Endodermal cell (in vitro differentiated cells): ENCODE measurements at regions not wholly inside any gene's neighbourhood (a gene's known extent, or its start where the extent isn't known, plus 50 kb on each side); places are given as distances from the start of the nearest gene placed in this dataset.

Experiments used
- DNase-seq: peaks from one replicate; pipeline ENCODE4 v3.0.0-alpha.2; 2017
- H3K27ac ChIP-seq: 2 replicates; pipeline ENCODE4 v1.5.1; 2013; ENCODE audit warnings: mild to moderate bottlenecking, low read depth, low read length, moderate library complexity
- H3K27me3 ChIP-seq: 2 replicates; pipeline ENCODE4 v1.6.1; 2013; ENCODE audit warnings: mild to moderate bottlenecking, low read length, moderate library complexity; ENCODE audit not compliant: insufficient read depth, control insufficient read depth, poor library complexity, severe bottlenecking
- H3K36me3 ChIP-seq: 2 replicates; pipeline ENCODE4 v1.7.0; 2013; ENCODE audit warnings: mild to moderate bottlenecking, low read length, moderate library complexity; ENCODE audit not compliant: control insufficient read depth, insufficient read depth
- H3K4me1 ChIP-seq: one replicate; pipeline ENCODE4 v1.7.0; 2013; ENCODE audit warnings: low read length; ENCODE audit not compliant: control insufficient read depth, insufficient read depth
- H3K4me3 ChIP-seq: 2 replicates; pipeline ENCODE4 v1.5.1; 2013; ENCODE audit warnings: mild to moderate bottlenecking, low read length, moderate library complexity
- H3K9ac ChIP-seq: 2 replicates; pipeline ENCODE4 v1.6.1; 2013; ENCODE audit warnings: mild to moderate bottlenecking, low read length, moderate library complexity; ENCODE audit not compliant: poor library complexity, severe bottlenecking; ENCODE audit errors: extremely low read depth
- H3K9me3 ChIP-seq: 2 replicates; pipeline ENCODE4 v1.6.1; 2013; ENCODE audit warnings: mild to moderate bottlenecking, low read length, moderate library complexity; ENCODE audit not compliant: control insufficient read depth
- H3K27ac Mint-ChIP-seq: 2 replicates; pipeline ENCODE4 v1.8.0; 2020; ENCODE audit warnings: mixed read lengths
- H3K27me3 Mint-ChIP-seq: 2 replicates; pipeline ENCODE4 v1.8.0; 2021; ENCODE audit warnings: mild to moderate bottlenecking, mixed read lengths; ENCODE audit not compliant: insufficient read depth
- H3K36me3 Mint-ChIP-seq: 2 replicates; pipeline ENCODE4 v1.8.0; 2020; ENCODE audit warnings: low read depth, mixed read lengths
- H3K4me1 Mint-ChIP-seq: 2 replicates; pipeline ENCODE4 v1.8.0; 2020; ENCODE audit warnings: mixed read lengths
- H3K4me3 Mint-ChIP-seq: 2 replicates; pipeline ENCODE4 v1.8.0; 2020; ENCODE audit warnings: mild to moderate bottlenecking, moderate library complexity, mixed read lengths
- H3K9me3 Mint-ChIP-seq: 2 replicates; pipeline ENCODE4 v1.8.0; 2020; ENCODE audit warnings: mild to moderate bottlenecking, mixed read lengths
- WGBS, 2 experiments: methylation state at CpG; one replicate each; pipeline versions ENCODE4 v1.1.5 to v1.1.7; 2013; ENCODE audit warnings: missing lambda C conversion rate in 2 of 2, mixed read lengths in 1 of 2; ENCODE audit not compliant: insufficient coverage in 1 of 2, insufficient read length in 1 of 2; 5-methylcytosine and 5-hydroxymethylcytosine counted together
- TF ChIP-seq, protein P1 (sequence below): fragments of 200-600 bp; sonication (generic); conservative IDR thresholded peaks from 2 replicates; pipeline ENCODE4 v1.5.0; 2021; ENCODE audit warnings: antibody characterized with exemption, mild to moderate bottlenecking

DNA sequence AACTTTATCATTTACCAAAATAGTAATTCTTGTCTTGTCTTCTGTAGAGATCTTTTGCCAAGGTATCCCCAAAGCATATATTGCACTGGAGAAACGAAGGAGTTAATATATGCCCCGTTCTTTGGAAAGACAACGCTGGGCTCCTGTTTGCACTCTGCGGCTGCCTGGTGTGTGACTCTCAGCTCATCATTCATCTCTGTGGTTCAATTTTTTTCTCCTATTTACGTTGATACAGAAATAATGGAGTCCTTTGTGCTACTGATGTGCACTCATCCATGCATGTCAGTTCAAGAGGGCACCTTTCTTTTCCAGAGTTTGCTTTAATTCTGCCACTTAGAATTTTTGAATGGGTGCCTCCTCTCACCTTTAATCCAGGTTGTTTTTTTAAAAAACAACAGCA, 655.5 kb downstream of the DCDC2C start:
- no peak overlapping the region for H3K27ac ChIP-seq
- Mint-ChIP-seq H3K4me3 (no peak overlapping the region), H3K27me3 (no peaks in the 10 kb centered on the region), H3K36me3 (no peaks in the 10 kb centered on the region), H3K27ac (no peak overlapping the region), H3K4me1 (no peaks in the 10 kb centered on the region), H3K9me3 (no peaks in the 10 kb centered on the region)
- no peaks in the 10 kb centered on the region for H3K36me3 ChIP-seq
- no peaks in the 10 kb centered on the region for H3K27me3 ChIP-seq
- no peak overlapping the region for H3K9ac ChIP-seq
- H3K9me3 ChIP-seq, result peaks cover 6% of the 10 kb centered on the region
- TF ChIP-seq, protein P1, sequence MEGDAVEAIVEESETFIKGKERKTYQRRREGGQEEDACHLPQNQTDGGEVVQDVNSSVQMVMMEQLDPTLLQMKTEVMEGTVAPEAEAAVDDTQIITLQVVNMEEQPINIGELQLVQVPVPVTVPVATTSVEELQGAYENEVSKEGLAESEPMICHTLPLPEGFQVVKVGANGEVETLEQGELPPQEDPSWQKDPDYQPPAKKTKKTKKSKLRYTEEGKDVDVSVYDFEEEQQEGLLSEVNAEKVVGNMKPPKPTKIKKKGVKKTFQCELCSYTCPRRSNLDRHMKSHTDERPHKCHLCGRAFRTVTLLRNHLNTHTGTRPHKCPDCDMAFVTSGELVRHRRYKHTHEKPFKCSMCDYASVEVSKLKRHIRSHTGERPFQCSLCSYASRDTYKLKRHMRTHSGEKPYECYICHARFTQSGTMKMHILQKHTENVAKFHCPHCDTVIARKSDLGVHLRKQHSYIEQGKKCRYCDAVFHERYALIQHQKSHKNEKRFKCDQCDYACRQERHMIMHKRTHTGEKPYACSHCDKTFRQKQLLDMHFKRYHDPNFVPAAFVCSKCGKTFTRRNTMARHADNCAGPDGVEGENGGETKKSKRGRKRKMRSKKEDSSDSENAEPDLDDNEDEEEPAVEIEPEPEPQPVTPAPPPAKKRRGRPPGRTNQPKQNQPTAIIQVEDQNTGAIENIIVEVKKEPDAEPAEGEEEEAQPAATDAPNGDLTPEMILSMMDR, result no peak
- H3K4me1 ChIP-seq, result no peaks in the 10 kb centered on the region
- WGBS, 2 experiments, result 84 to 88% methylated on average over 5 of the region's 5 CpGs
- no peak overlapping the region for H3K4me3 ChIP-seq
- DNase-seq, result no peak

DNA sequence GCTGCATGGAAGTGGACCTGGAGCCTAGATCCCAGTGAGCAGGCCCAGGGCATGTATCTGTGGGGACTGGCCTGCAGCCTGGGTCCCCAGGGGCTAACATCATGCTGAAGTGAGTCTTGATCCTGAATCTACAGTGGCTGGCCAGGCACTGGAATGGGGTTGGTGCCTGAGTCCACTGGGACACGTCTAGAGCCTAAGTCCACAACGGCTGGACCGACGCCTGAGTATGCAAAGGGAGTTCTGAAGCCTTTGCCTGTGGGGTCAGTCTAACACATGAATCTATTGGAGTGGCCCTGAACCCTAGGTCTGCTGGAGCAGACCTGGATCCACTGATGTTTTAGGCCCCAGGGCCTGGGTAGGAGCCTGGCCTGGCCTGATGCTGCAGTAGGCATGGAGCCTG, 665.5 kb downstream of the DCDC2C start:
- TF ChIP-seq, protein P1, result no peak
- Histone ChIP-seq H3K27ac (no peak overlapping the region), H3K36me3 (no peaks in the 10 kb centered on the region), H3K27me3 (no peaks in the 10 kb centered on the region), H3K9me3 (no peaks in the 10 kb centered on the region), H3K9ac (no peak overlapping the region), H3K4me3 (no peak overlapping the region), H3K4me1 (no peaks in the 10 kb centered on the region)
- WGBS, 2 experiments, result 88 to 100% methylated on average over 4 of the region's 4 CpGs
- Mint-ChIP-seq H3K4me1 (no peaks in the 10 kb centered on the region), H3K4me3 (no peak overlapping the region), H3K27me3 (no peaks in the 10 kb centered on the region), H3K27ac (no peak overlapping the region), H3K36me3 (no peaks in the 10 kb centered on the region), H3K9me3 (peaks cover 13% of the 10 kb centered on the region)
- no peak for DNase-seq

DNA sequence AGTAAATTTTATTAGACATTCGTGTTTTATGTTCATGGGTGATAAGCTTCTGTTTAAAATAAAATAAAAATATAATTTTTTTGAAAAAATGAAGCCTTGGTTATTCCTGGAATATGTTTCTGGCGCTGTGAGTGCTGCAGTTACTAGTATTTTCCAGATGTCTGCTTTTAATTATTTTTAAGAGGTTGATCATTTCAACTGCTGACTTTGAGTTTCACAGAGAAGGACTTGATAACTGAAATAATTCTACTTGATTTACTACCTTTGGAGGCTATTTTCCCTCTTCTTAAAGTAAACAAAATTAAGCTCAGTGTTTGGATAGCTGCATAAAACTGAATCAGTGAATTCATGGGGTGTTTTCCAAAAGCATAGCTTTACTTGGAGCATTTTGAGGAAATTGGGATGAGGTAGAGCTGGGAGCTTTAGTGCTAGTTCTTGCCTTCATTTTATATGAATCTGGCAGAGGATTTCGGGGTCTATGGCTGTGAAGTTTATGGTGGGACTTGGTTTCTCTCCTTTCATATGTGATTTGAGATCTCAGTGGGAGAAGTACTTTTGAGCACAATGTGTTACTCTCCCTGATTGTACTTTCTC, 666.5 kb downstream of the DCDC2C start:
- H3K4me3 ChIP-seq, result no peak overlapping the region
- Mint-ChIP-seq H3K4me3 (no peak overlapping the region), H3K27me3 (no peaks in the 10 kb centered on the region), H3K27ac (no peak overlapping the region), H3K4me1 (no peaks in the 10 kb centered on the region), H3K36me3 (no peaks in the 10 kb centered on the region), H3K9me3 (peaks cover 19% of the 10 kb centered on the region)
- H3K36me3 ChIP-seq, result no peaks in the 10 kb centered on the region
- H3K9me3 ChIP-seq, result no peaks in the 10 kb centered on the region
- no peak overlapping the region for H3K27ac ChIP-seq
- no peak overlapping the region for H3K9ac ChIP-seq
- no peaks in the 10 kb centered on the region for H3K4me1 ChIP-seq
- no peaks in the 10 kb centered on the region for H3K27me3 ChIP-seq
- 86% methylated on average over 3 of the region's 3 CpGs; no CpG with 5 or more reads in 1 of the 2 experiments for WGBS, 2 experiments
- TF ChIP-seq, protein P1, result no peak
- DNase-seq, result no peak
